Forelimb muscle (tissue), 1 donor: ENCODE measurements at regions not wholly inside any gene's neighbourhood (a gene's known extent, or its start where the extent isn't known, plus 50 kb on each side); places are given as distances from the start of the nearest gene placed in this dataset.

ENCODE experiments used
- DNase-seq: peaks from one replicate; pipeline ENCODE4 v3.0.0-alpha.2; 2013; ENCODE audit warnings: low read depth

DNA sequence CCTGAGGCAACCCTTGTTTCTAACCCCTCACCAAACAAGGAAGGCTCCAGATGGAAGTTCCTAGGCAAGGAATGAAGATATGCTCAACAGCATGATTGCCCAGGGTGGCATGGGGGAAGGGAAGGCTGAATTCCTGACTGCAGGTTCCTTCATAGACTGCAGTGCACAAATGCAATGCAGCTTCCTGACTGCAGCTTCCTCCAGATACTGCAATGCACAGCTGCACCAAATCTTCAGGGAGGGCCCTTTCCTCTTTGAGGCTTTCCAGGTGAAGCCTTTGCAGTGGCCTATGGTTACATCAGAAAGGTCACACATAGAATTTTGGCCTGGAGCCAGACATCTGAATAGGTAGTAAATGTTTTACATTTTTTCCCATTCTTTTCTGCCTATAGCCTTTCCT, 58.8 kb upstream of the DYNAP start:
- no peak for DNase-seq

DNA sequence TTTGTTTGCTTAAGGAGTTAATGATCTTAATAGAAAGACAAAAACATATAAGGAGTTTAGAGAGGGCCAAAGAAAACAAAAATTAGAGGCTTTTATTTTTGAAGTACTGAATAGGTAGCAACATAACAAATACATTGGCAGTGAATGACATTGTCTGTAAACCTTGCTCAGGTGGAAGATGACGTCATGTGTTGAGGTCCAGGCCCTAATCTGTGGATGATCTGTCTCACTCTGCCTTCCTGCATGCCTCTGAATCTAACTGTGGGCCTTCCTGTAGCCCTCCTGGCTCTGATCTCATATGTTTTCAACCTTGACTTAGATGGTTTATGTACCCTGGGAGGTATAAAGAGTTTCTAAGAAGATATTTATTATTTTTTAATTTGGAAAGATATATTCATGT, 58.1 kb upstream of the DYNAP start:
- no peak for DNase-seq
